ENCODE measurements at regions not wholly inside any gene's neighbourhood (a gene's known extent, or its start where the extent isn't known, plus 50 kb on each side); places are given as distances from the start of the nearest gene placed in this dataset.

- ChIA-PET POLR2A (no interaction called here), CTCF (no interaction called here)
- peaks cover 38% of the 10 kb centered on the region for H3K27me3 Mint-ChIP-seq (ENCODE audit: insufficient read depth, unreplicated experiment)
- no peaks in the 10 kb centered on the region for H3K4me1 Mint-ChIP-seq (ENCODE audit: insufficient read depth, unreplicated experiment)
- TF ChIP-seq, protein P1, sequence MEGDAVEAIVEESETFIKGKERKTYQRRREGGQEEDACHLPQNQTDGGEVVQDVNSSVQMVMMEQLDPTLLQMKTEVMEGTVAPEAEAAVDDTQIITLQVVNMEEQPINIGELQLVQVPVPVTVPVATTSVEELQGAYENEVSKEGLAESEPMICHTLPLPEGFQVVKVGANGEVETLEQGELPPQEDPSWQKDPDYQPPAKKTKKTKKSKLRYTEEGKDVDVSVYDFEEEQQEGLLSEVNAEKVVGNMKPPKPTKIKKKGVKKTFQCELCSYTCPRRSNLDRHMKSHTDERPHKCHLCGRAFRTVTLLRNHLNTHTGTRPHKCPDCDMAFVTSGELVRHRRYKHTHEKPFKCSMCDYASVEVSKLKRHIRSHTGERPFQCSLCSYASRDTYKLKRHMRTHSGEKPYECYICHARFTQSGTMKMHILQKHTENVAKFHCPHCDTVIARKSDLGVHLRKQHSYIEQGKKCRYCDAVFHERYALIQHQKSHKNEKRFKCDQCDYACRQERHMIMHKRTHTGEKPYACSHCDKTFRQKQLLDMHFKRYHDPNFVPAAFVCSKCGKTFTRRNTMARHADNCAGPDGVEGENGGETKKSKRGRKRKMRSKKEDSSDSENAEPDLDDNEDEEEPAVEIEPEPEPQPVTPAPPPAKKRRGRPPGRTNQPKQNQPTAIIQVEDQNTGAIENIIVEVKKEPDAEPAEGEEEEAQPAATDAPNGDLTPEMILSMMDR (IDR thresholded peaks at IDR 0.05; ENCODE audit: unreplicated experiment) = no peak
- no peaks in the 10 kb centered on the region for H3K36me3 Mint-ChIP-seq (ENCODE audit: insufficient read depth, unreplicated experiment)
- BruUV-seq (replicated peaks) = no TSS peak
- H3K27ac Mint-ChIP-seq (ENCODE audit: low read depth, unreplicated experiment) = no peak overlapping the region
- no peaks in the 10 kb centered on the region for H3K9me3 Mint-ChIP-seq (ENCODE audit: unreplicated experiment)
- intact Hi-C loops (cut with micrococcal nuclease) = no loop called here
- DNase-seq (ENCODE audit: unreplicated experiment) = no peak
- no peak overlapping the region for H3K4me3 Mint-ChIP-seq (ENCODE audit: unreplicated experiment)
Measured at GRCh38 chr9:3127564-3127963, 283.7 kb upstream of the PUM3 start.

DNA sequence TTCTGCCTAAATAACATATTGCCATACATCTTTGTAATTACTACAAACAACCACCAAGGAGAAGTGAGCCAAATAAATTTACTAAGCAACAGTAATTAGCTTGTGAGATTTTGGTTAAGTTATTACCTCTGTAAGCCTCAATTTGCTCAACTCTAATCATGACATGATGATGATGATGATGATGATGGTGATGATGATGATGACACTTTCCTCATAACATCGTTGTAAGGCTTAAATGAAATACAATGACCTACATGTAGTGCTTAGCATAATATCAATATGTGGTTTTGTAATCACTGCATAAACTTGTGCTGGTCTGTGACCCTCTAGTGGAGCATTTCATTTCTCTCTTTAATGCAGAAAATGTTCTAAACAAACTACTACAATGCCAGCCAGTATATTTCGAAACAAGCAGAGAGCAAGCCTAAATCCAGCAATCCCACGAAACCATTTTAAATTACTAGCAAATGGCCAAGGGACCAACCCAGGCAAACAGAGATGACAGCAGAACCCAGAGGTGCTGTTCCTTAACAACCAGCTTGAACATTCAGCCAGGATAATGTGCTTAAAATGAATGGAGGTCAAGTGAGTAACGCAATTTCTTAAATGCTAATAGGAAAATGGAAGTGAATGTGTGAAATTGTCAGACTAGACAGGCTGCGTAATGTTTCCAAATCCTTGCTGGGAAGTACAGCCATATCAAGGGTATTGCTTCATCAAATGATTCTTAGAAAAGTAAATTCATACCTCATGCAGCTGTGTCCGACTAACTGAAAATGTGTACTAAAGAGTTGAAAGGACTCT lies 281.9 kb upstream of the PUM3 start:
- no peaks in the 10 kb centered on the region for H3K4me1 Mint-ChIP-seq (ENCODE audit: insufficient read depth, unreplicated experiment)
- TF ChIP-seq, protein P1 (IDR thresholded peaks at IDR 0.05; ENCODE audit: unreplicated experiment) = no peak
- no TSS peak for BruUV-seq (replicated peaks)

GRCh38 chr9:3124001-3124400 lies 280.1 kb upstream of the PUM3 start:
- Mint-ChIP-seq H3K27ac (ENCODE audit: low read depth, unreplicated experiment) (no peak overlapping the region), H3K4me1 (ENCODE audit: insufficient read depth, unreplicated experiment) (no peaks in the 10 kb centered on the region), H3K27me3 (ENCODE audit: insufficient read depth, unreplicated experiment) (peaks cover 55% of the 10 kb centered on the region), H3K4me3 (ENCODE audit: unreplicated experiment) (no peak overlapping the region), H3K9me3 (ENCODE audit: unreplicated experiment) (no peaks in the 10 kb centered on the region), H3K36me3 (ENCODE audit: insufficient read depth, unreplicated experiment) (no peaks in the 10 kb centered on the region)
- intact Hi-C loops (cut with micrococcal nuclease) = no loop called here
- POLR2A ChIA-PET = no interaction called here
- CTCF ChIA-PET = interaction anchor here (0.6 to 1.2 kb wide), 2 partner anchors 11 to 32 kb away, joined by 3 to 5 read pairs; no protein-coding TSS in a partner anchor
- TF ChIP-seq, protein P1 (IDR thresholded peaks at IDR 0.05; ENCODE audit: unreplicated experiment) = no peak
- BruUV-seq (replicated peaks) = no TSS peak
- no peak for DNase-seq (ENCODE audit: unreplicated experiment)

More for the DNA sequence above, 281.9 kb upstream of the PUM3 start:
- POLR2A ChIA-PET = no interaction called here
- H3K27me3 Mint-ChIP-seq (ENCODE audit: insufficient read depth, unreplicated experiment) = peaks cover 49% of the 10 kb centered on the region
- H3K36me3 Mint-ChIP-seq (ENCODE audit: insufficient read depth, unreplicated experiment) = no peaks in the 10 kb centered on the region
- H3K27ac Mint-ChIP-seq (ENCODE audit: low read depth, unreplicated experiment) = no peak overlapping the region
- CTCF ChIA-PET = interaction anchor here (0.7 to 0.9 kb wide), 2 partner anchors 60 to 316 kb away, joined by 3 read pairs; no protein-coding TSS in a partner anchor
- intact Hi-C loops (cut with micrococcal nuclease) = no loop called here
- no peak overlapping the region for H3K4me3 Mint-ChIP-seq (ENCODE audit: unreplicated experiment)
- no peak for DNase-seq (ENCODE audit: unreplicated experiment)
- no peaks in the 10 kb centered on the region for H3K9me3 Mint-ChIP-seq (ENCODE audit: unreplicated experiment)

GRCh38 chr9:3118081-3118480 lies 274.2 kb upstream of the PUM3 start:
- intact Hi-C loops (cut with micrococcal nuclease) = no loop called here
- CTCF ChIA-PET = no interaction called here
- no TSS peak for BruUV-seq (replicated peaks)
- no peaks in the 10 kb centered on the region for H3K36me3 Mint-ChIP-seq (ENCODE audit: insufficient read depth, unreplicated experiment)
- peaks cover 12% of the 10 kb centered on the region for H3K9me3 Mint-ChIP-seq (ENCODE audit: unreplicated experiment)
- H3K4me3 Mint-ChIP-seq (ENCODE audit: unreplicated experiment) = no peak overlapping the region
- DNase-seq (ENCODE audit: unreplicated experiment) = no peak
- H3K4me1 Mint-ChIP-seq (ENCODE audit: insufficient read depth, unreplicated experiment) = no peaks in the 10 kb centered on the region
- TF ChIP-seq, protein P1 (IDR thresholded peaks at IDR 0.05; ENCODE audit: unreplicated experiment) = no peak
- H3K27me3 Mint-ChIP-seq (ENCODE audit: insufficient read depth, unreplicated experiment) = peaks cover 37% of the 10 kb centered on the region
- POLR2A ChIA-PET = no interaction called here
- no peak overlapping the region for H3K27ac Mint-ChIP-seq (ENCODE audit: low read depth, unreplicated experiment)

All from MCF 10A (cell line).